ENCODE measurements at regions not wholly inside any gene's neighbourhood (a gene's known extent, or its start where the extent isn't known, plus 50 kb on each side); places are given as distances from the start of the nearest gene placed in this dataset.

GRCh38 chr2:118687192-118687591, 160.3 kb downstream of the EN1 start:
- Histone ChIP-seq H3K18ac (ENCODE audit: low read length) (no peak overlapping the region), H4K8ac (ENCODE audit: low read depth, low read length) (no peak overlapping the region), H3K4ac (ENCODE audit: low read length) (no peak overlapping the region), H3K4me1 (ENCODE audit: control insufficient read depth in 2 of 2, insufficient read depth in 1 of 2, low read depth in 1 of 2, low read length in 2 of 2) (no peaks in the 10 kb centered on the region), H3K27me3 (ENCODE audit: control insufficient read depth in 3 of 3, insufficient read depth in 3 of 3, low read depth in 1 of 3, low read length in 3 of 3) (no peaks in the 10 kb centered on the region), H3K79me1 (ENCODE audit: low read depth, low read length) (no peaks in the 10 kb centered on the region), H3K23ac (ENCODE audit: low read depth, low read length, poor library complexity) (no peak overlapping the region), H2BK120ac (ENCODE audit: low read depth, low read length) (no peak overlapping the region), H2BK12ac (ENCODE audit: low read length) (no peak overlapping the region), H4K91ac (ENCODE audit: low read depth, low read length, poor library complexity) (no peak overlapping the region), H3K9ac (ENCODE audit: low read depth, low read length, poor library complexity) (no peak overlapping the region), H3K4me3 (ENCODE audit: low read length in 2 of 2) (no peak overlapping the region), H3K36me3 (replicated peaks in 1 of 2; ENCODE audit: control insufficient read depth in 2 of 2, insufficient read depth in 2 of 2, low read length in 2 of 2) (peaks cover 0 to 2% of the 10 kb centered on the region in 2 donors), H3K27ac (replicated peaks; ENCODE audit: low read length) (no peak overlapping the region), H3K9me3 (replicated peaks in 1 of 2; ENCODE audit: control insufficient read depth in 2 of 2, insufficient read depth in 1 of 2, low read depth in 1 of 2, low read length in 2 of 2) (peaks cover 0 to 5% of the 10 kb centered on the region in 2 donors), H3K14ac (ENCODE audit: low read length) (no peak overlapping the region), H3K4me2 (ENCODE audit: insufficient read depth, low read length, poor library complexity, severe bottlenecking) (no peak overlapping the region), H2AFZ (ENCODE audit: low read length) (no peak overlapping the region), H2AK5ac (ENCODE audit: low read depth, low read length) (no peak overlapping the region), H2BK5ac (ENCODE audit: low read length) (no peak overlapping the region), H2BK15ac (ENCODE audit: low read length) (no peak overlapping the region)
- DNase-seq (ENCODE audit: low spot score) = no peak
- no CpG with 5 or more reads among the region's 3 CpGs for WGBS, 2 donors (ENCODE audit: extremely low coverage in 2 of 2, insufficient read length in 2 of 2, insufficient replicate concordance in 1 of 2)

DNA sequence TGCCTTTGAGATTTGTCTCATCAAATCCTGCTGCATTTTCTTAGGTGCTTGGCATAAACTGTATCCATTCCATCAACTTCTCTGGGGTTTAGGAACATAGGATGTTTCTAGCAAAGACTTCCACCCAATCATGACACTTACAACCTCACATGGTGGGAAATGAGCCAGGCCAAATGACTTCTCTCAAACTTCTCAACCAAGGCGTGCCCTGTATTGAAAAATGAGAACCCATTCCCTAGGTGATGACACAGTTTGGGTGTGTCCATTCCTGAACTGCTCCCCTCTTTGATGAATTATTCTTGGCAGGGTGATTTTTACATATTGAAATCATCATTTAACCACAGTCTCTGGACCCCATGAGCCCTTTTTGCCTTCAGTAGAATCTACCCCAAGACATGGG, 161.1 kb downstream of the EN1 start:
- Histone ChIP-seq H2BK120ac (ENCODE audit: low read depth, low read length) (no peak overlapping the region), H2BK5ac (ENCODE audit: low read length) (no peak overlapping the region), H2BK15ac (ENCODE audit: low read length) (no peak overlapping the region), H3K27me3 (ENCODE audit: control insufficient read depth in 3 of 3, insufficient read depth in 3 of 3, low read depth in 1 of 3, low read length in 3 of 3) (no peaks in the 10 kb centered on the region), H3K4me2 (ENCODE audit: insufficient read depth, low read length, poor library complexity, severe bottlenecking) (no peak overlapping the region), H3K27ac (replicated peaks; ENCODE audit: low read length) (no peak overlapping the region), H3K36me3 (replicated peaks in 1 of 2; ENCODE audit: control insufficient read depth in 2 of 2, insufficient read depth in 2 of 2, low read length in 2 of 2) (peaks cover 0 to 2% of the 10 kb centered on the region in 2 donors), H3K23ac (ENCODE audit: low read depth, low read length, poor library complexity) (no peak overlapping the region), H3K4me3 (ENCODE audit: low read length in 2 of 2) (no peak overlapping the region), H3K9me3 (replicated peaks in 1 of 2; ENCODE audit: control insufficient read depth in 2 of 2, insufficient read depth in 1 of 2, low read depth in 1 of 2, low read length in 2 of 2) (peaks cover 0 to 5% of the 10 kb centered on the region in 2 donors), H3K9ac (ENCODE audit: low read depth, low read length, poor library complexity) (no peak overlapping the region), H3K14ac (ENCODE audit: low read length) (no peak overlapping the region), H2AK5ac (ENCODE audit: low read depth, low read length) (no peak overlapping the region), H2AFZ (ENCODE audit: low read length) (no peak overlapping the region), H4K91ac (ENCODE audit: low read depth, low read length, poor library complexity) (no peak overlapping the region), H3K79me1 (ENCODE audit: low read depth, low read length) (no peaks in the 10 kb centered on the region), H3K4me1 (ENCODE audit: control insufficient read depth in 2 of 2, insufficient read depth in 1 of 2, low read depth in 1 of 2, low read length in 2 of 2) (no peaks in the 10 kb centered on the region), H3K18ac (ENCODE audit: low read length) (no peak overlapping the region), H4K8ac (ENCODE audit: low read depth, low read length) (no peak overlapping the region), H2BK12ac (ENCODE audit: low read length) (no peak overlapping the region), H3K4ac (ENCODE audit: low read length) (no peak overlapping the region)
- no peak for DNase-seq (ENCODE audit: low spot score)
- WGBS, 2 donors (ENCODE audit: extremely low coverage in 2 of 2, insufficient read length in 2 of 2, insufficient replicate concordance in 1 of 2) = no CpG with 5 or more reads among the region's 1 CpG

GRCh38 chr2:118683460-118683859, 164.0 kb downstream of the EN1 start:
- Histone ChIP-seq H3K23ac (ENCODE audit: low read depth, low read length, poor library complexity) (no peak overlapping the region), H2BK12ac (ENCODE audit: low read length) (no peak overlapping the region), H3K4me3 (ENCODE audit: low read length in 2 of 2) (no peak overlapping the region), H3K4ac (ENCODE audit: low read length) (no peak overlapping the region), H3K4me2 (ENCODE audit: insufficient read depth, low read length, poor library complexity, severe bottlenecking) (no peak overlapping the region), H3K27ac (replicated peaks; ENCODE audit: low read length) (no peak overlapping the region), H4K8ac (ENCODE audit: low read depth, low read length) (no peak overlapping the region), H2BK120ac (ENCODE audit: low read depth, low read length) (no peak overlapping the region), H3K9me3 (replicated peaks in 1 of 2; ENCODE audit: control insufficient read depth in 2 of 2, insufficient read depth in 1 of 2, low read depth in 1 of 2, low read length in 2 of 2) (peaks cover 0 to 3% of the 10 kb centered on the region in 2 donors), H2BK5ac (ENCODE audit: low read length) (no peak overlapping the region), H2AK5ac (ENCODE audit: low read depth, low read length) (no peak overlapping the region), H3K18ac (ENCODE audit: low read length) (no peak overlapping the region), H3K9ac (ENCODE audit: low read depth, low read length, poor library complexity) (no peak overlapping the region), H3K14ac (ENCODE audit: low read length) (no peak overlapping the region), H3K27me3 (ENCODE audit: control insufficient read depth in 3 of 3, insufficient read depth in 3 of 3, low read depth in 1 of 3, low read length in 3 of 3) (no peaks in the 10 kb centered on the region), H3K79me1 (ENCODE audit: low read depth, low read length) (no peaks in the 10 kb centered on the region), H2AFZ (ENCODE audit: low read length) (no peak overlapping the region), H4K91ac (ENCODE audit: low read depth, low read length, poor library complexity) (no peak overlapping the region), H3K4me1 (ENCODE audit: control insufficient read depth in 2 of 2, insufficient read depth in 1 of 2, low read depth in 1 of 2, low read length in 2 of 2) (no peaks in the 10 kb centered on the region), H3K36me3 (replicated peaks in 1 of 2; ENCODE audit: control insufficient read depth in 2 of 2, insufficient read depth in 2 of 2, low read length in 2 of 2) (no peaks in the 10 kb centered on the region), H2BK15ac (ENCODE audit: low read length) (no peak overlapping the region)
- no peak for DNase-seq (ENCODE audit: low spot score)
- no CpG with 5 or more reads among the region's 5 CpGs for WGBS, 2 donors (ENCODE audit: extremely low coverage in 2 of 2, insufficient read length in 2 of 2, insufficient replicate concordance in 1 of 2)

- Histone ChIP-seq H3K27ac (replicated peaks; ENCODE audit: low read length) (no peak overlapping the region), H2BK5ac (ENCODE audit: low read length) (no peak overlapping the region), H2BK120ac (ENCODE audit: low read depth, low read length) (no peak overlapping the region), H3K9ac (ENCODE audit: low read depth, low read length, poor library complexity) (no peak overlapping the region), H3K4ac (ENCODE audit: low read length) (no peak overlapping the region), H3K18ac (ENCODE audit: low read length) (no peak overlapping the region), H3K23ac (ENCODE audit: low read depth, low read length, poor library complexity) (no peak overlapping the region), H3K27me3 (ENCODE audit: control insufficient read depth in 3 of 3, insufficient read depth in 3 of 3, low read depth in 1 of 3, low read length in 3 of 3) (no peaks in the 10 kb centered on the region), H3K14ac (ENCODE audit: low read length) (no peak overlapping the region), H3K4me2 (ENCODE audit: insufficient read depth, low read length, poor library complexity, severe bottlenecking) (no peak overlapping the region), H3K36me3 (replicated peaks in 1 of 2; ENCODE audit: control insufficient read depth in 2 of 2, insufficient read depth in 2 of 2, low read length in 2 of 2) (no peaks in the 10 kb centered on the region), H3K4me3 (ENCODE audit: low read length in 2 of 2) (no peak overlapping the region), H2AK5ac (ENCODE audit: low read depth, low read length) (no peak overlapping the region), H3K79me1 (ENCODE audit: low read depth, low read length) (no peaks in the 10 kb centered on the region), H2BK15ac (ENCODE audit: low read length) (no peak overlapping the region), H4K91ac (ENCODE audit: low read depth, low read length, poor library complexity) (no peak overlapping the region), H3K4me1 (ENCODE audit: control insufficient read depth in 2 of 2, insufficient read depth in 1 of 2, low read depth in 1 of 2, low read length in 2 of 2) (no peaks in the 10 kb centered on the region), H4K8ac (ENCODE audit: low read depth, low read length) (no peak overlapping the region), H2AFZ (ENCODE audit: low read length) (no peak overlapping the region), H3K9me3 (replicated peaks in 1 of 2; ENCODE audit: control insufficient read depth in 2 of 2, insufficient read depth in 1 of 2, low read depth in 1 of 2, low read length in 2 of 2) (peaks cover 0 to 3% of the 10 kb centered on the region in 2 donors), H2BK12ac (ENCODE audit: low read length) (no peak overlapping the region)
- DNase-seq (ENCODE audit: low spot score) = no peak
- no CpG with 5 or more reads among the region's 2 CpGs for WGBS, 2 donors (ENCODE audit: extremely low coverage in 2 of 2, insufficient read length in 2 of 2, insufficient replicate concordance in 1 of 2)
Measured at GRCh38 chr2:118678985-118679384, 168.5 kb downstream of the EN1 start.
